A673 (cell line): ENCODE measurements at regions not wholly inside any gene's neighbourhood (a gene's known extent, or its start where the extent isn't known, plus 50 kb on each side); places are given as distances from the start of the nearest gene placed in this dataset.

Experiments used
- CTCF ChIP-seq: fragments of 300-800, 200-600 bp; sonication (generic); conservative IDR thresholded peaks from 2 replicates; pipeline ENCODE4 v1.5.1; 2017; ENCODE audit warnings: low read depth, mild to moderate bottlenecking, antibody characterized with exemption, low read length, moderate library complexity, mixed read lengths
- EZH2 ChIP-seq: fragments of 200-600 bp; sonication (generic); IDR thresholded peaks from 2 replicates; pipeline ENCODE4 v1.6.1; 2017; ENCODE audit warnings: borderline replicate concordance, low read depth, mild to moderate bottlenecking, mixed read lengths, antibody characterized with exemption, low read length; ENCODE audit not compliant: poor library complexity, severe bottlenecking

- no peak for TF ChIP-seq EZH2
- TF ChIP-seq CTCF = no peak
Observed at GRCh38 chr10:84018826-84019225, 120.5 kb upstream of the GHITM start.
